ENCODE measurements at regions not wholly inside any gene's neighbourhood (a gene's known extent, or its start where the extent isn't known, plus 50 kb on each side); places are given as distances from the start of the nearest gene placed in this dataset.

DNA sequence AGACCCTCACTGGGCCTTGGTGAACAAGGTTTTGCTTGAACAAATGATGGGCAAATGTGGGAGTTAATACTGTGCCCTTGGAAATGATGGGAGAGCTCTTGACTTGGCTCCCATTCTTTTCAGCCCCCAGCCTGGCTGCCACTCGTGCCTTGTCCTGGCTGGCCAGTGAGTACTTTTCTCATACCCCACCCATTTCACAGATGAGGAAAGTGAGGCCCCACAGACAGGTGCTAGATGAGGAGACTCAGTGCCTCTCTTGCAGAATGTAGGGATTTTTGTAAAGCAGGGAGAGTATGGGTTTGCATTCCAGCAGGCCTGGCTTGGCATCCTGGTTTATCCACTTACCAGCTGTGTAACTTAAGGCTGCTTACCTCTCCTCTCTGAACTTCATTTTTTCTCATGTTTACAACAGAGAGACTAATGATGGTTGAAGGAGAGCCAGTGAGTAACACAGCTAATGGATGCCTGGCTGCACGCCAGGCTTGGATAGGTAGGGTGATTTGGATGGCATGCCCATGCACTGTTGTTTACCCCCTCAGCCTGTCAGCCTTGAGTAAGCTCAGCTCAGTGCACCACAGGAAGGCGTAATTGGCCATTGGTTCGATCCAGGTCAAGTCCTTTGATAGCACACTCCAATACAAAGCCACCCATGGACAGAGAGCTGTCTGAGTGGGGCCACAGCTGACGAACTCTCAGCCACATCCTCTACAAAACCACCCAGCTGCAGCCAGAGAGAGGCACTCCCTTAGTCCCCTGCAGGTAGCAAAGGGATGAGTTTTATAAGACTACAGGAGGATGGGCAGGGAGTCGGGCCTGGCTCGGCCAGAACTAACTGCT is 436.8 kb downstream of the RPS24 start:
- no peaks in the 10 kb centered on the region for H3K4me1 Mint-ChIP-seq (ENCODE audit: low read depth)
- no peaks in the 10 kb centered on the region for H3K27me3 Mint-ChIP-seq (ENCODE audit: low read depth)
- H3K4me3 Mint-ChIP-seq = no peak overlapping the region
- H3K9me3 Mint-ChIP-seq = no peaks in the 10 kb centered on the region
- no peak overlapping the region for H3K27ac Mint-ChIP-seq
- H3K36me3 Mint-ChIP-seq (ENCODE audit: low read depth) = no peaks in the 10 kb centered on the region
- DNase-seq (ENCODE audit: low spot score) = no peak

GRCh38 chr10:78471326-78471722 is 437.7 kb downstream of the RPS24 start:
- no peaks in the 10 kb centered on the region for H3K27me3 Mint-ChIP-seq (ENCODE audit: low read depth)
- no peaks in the 10 kb centered on the region for H3K9me3 Mint-ChIP-seq
- no peaks in the 10 kb centered on the region for H3K36me3 Mint-ChIP-seq (ENCODE audit: low read depth)
- no peak for DNase-seq (ENCODE audit: low spot score)
- H3K4me3 Mint-ChIP-seq = no peak overlapping the region
- H3K27ac Mint-ChIP-seq = no peak overlapping the region
- H3K4me1 Mint-ChIP-seq (ENCODE audit: low read depth) = no peaks in the 10 kb centered on the region

DNA sequence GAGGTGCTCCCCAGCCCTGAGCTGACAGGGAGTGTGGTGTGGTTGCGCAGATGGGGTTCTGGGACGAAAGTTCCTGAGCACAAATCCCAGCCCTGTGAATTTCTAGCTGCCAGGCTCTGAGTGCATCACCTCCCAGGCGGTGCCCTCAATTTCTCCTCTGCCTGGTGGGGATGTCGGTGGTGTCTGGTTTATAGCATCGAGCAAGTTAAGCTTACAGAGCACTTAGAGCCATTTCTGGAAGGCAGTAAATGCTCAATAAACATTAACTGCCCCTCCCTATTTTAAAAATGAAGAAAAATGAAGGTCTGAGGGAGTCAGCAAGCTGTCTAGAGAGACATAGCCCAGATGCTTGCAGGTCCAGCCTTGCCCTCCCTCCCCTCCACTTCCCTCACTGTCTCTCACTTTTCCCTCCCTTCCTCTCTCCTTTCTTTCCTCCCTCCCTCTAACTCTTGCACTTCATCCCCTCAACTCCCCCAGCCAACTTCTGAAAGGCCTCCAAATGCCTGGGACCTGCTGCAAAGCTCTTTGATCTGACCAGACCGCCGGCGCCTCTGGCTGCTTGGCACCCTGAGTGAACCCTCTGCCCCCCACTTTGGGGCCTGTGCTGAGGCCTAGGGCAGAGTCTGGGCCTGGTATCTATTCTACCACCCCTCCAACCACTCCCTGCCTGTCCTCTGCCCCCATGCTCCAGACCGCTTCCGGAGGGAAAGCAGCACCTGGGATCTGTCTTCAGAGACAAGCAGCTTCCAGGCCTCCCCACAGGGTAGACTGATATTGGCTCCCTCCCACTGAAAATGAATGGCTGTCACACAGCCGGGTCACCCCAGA is 438.3 kb downstream of the RPS24 start:
- Mint-ChIP-seq H3K27ac (no peak overlapping the region), H3K4me1 (ENCODE audit: low read depth) (no peaks in the 10 kb centered on the region), H3K9me3 (no peaks in the 10 kb centered on the region), H3K27me3 (ENCODE audit: low read depth) (no peaks in the 10 kb centered on the region), H3K4me3 (no peak overlapping the region), H3K36me3 (ENCODE audit: low read depth) (no peaks in the 10 kb centered on the region)
- no peak for DNase-seq (ENCODE audit: low spot score)

DNA sequence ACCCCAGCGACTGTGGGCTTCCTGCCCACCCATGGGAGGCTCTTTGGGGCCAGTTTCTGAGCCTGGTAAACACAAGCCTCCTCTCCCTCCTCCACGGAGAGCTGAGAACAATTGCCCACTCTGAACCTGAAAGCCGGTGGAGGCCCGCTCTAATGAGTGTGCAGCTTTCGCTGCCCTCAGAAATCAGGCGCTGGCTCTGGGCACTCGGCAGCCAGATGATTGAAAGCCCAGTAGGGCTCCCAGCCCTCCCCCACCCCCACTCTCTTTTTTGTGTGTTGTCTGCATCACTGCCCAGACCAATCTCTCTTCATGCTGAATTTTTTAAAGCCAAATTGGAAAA is 438.9 kb downstream of the RPS24 start:
- H3K4me1 Mint-ChIP-seq (ENCODE audit: low read depth) = no peaks in the 10 kb centered on the region
- no peaks in the 10 kb centered on the region for H3K27me3 Mint-ChIP-seq (ENCODE audit: low read depth)
- DNase-seq (ENCODE audit: low spot score) = no peak
- no peaks in the 10 kb centered on the region for H3K9me3 Mint-ChIP-seq
- no peaks in the 10 kb centered on the region for H3K36me3 Mint-ChIP-seq (ENCODE audit: low read depth)
- no peak overlapping the region for H3K4me3 Mint-ChIP-seq
- H3K27ac Mint-ChIP-seq = no peak overlapping the region

DNA sequence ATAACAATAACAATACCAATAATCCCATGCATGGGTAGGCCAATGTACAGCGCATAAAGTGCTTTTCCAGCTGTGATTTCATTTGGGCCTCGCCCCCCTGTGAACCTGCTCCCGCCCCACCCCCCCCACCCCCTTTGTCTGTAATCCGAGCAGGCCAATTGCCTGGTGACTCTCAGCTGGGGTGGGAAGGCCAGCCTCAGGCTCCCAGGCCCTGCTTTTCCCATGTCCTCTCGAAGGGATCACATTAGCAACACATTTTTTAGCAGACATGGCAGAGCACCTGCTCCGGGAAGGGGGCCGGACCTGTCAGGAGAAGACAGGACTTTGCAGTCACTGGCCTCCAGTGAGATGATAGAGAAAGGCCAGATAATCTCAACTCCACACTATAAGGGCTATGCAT is 439.3 kb downstream of the RPS24 start:
- Mint-ChIP-seq H3K27ac (no peak overlapping the region), H3K4me3 (no peak overlapping the region), H3K4me1 (ENCODE audit: low read depth) (no peaks in the 10 kb centered on the region), H3K36me3 (ENCODE audit: low read depth) (no peaks in the 10 kb centered on the region), H3K27me3 (ENCODE audit: low read depth) (no peaks in the 10 kb centered on the region), H3K9me3 (no peaks in the 10 kb centered on the region)
- DNase-seq (ENCODE audit: low spot score) = no peak

- Mint-ChIP-seq H3K4me3 (no peak overlapping the region), H3K36me3 (ENCODE audit: low read depth) (no peaks in the 10 kb centered on the region), H3K4me1 (ENCODE audit: low read depth) (no peaks in the 10 kb centered on the region), H3K9me3 (no peaks in the 10 kb centered on the region), H3K27ac (no peak overlapping the region), H3K27me3 (ENCODE audit: low read depth) (no peaks in the 10 kb centered on the region)
- no peak for DNase-seq (ENCODE audit: low spot score)
Measured at GRCh38 chr10:78474743-78475142, 441.1 kb downstream of the RPS24 start.

DNA sequence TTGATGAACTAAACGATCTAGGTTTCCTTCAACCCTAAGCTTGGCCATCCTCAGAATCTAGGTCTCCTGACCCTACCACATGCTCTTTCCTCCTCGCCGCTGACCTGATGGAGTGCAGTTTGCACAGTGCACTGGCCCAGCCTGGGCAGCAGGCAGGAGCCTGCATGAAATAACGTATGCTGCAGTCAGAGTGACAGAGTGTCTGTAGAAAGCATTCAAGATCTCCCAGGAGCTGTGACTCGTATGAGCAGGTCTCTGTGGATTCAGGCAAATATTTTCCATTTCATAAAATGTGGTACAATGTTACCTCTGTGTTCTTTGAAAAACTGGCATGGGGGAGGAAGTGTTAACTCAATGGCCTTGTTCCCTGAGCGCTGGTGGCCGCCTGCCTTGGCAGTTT is 441.8 kb downstream of the RPS24 start:
- no peaks in the 10 kb centered on the region for H3K9me3 Mint-ChIP-seq
- H3K27ac Mint-ChIP-seq = no peak overlapping the region
- no peaks in the 10 kb centered on the region for H3K4me1 Mint-ChIP-seq (ENCODE audit: low read depth)
- DNase-seq (ENCODE audit: low spot score) = no peak
- H3K36me3 Mint-ChIP-seq (ENCODE audit: low read depth) = no peaks in the 10 kb centered on the region
- H3K27me3 Mint-ChIP-seq (ENCODE audit: low read depth) = peaks cover 2% of the 10 kb centered on the region
- no peak overlapping the region for H3K4me3 Mint-ChIP-seq

GRCh38 chr10:78476156-78476555 is 442.5 kb downstream of the RPS24 start:
- no peak for DNase-seq (ENCODE audit: low spot score)
- Mint-ChIP-seq H3K27me3 (ENCODE audit: low read depth) (peaks cover 2% of the 10 kb centered on the region), H3K9me3 (no peaks in the 10 kb centered on the region), H3K4me3 (no peak overlapping the region), H3K27ac (no peak overlapping the region), H3K36me3 (ENCODE audit: low read depth) (no peaks in the 10 kb centered on the region), H3K4me1 (ENCODE audit: low read depth) (no peaks in the 10 kb centered on the region)

- no peak for DNase-seq (ENCODE audit: low spot score)
- no peaks in the 10 kb centered on the region for H3K9me3 Mint-ChIP-seq
- H3K27me3 Mint-ChIP-seq (ENCODE audit: low read depth) = peaks cover 2% of the 10 kb centered on the region
- no peaks in the 10 kb centered on the region for H3K36me3 Mint-ChIP-seq (ENCODE audit: low read depth)
- no peak overlapping the region for H3K27ac Mint-ChIP-seq
- no peak overlapping the region for H3K4me3 Mint-ChIP-seq
- no peaks in the 10 kb centered on the region for H3K4me1 Mint-ChIP-seq (ENCODE audit: low read depth)
Measured at GRCh38 chr10:78476844-78477243, 443.2 kb downstream of the RPS24 start.

DNA sequence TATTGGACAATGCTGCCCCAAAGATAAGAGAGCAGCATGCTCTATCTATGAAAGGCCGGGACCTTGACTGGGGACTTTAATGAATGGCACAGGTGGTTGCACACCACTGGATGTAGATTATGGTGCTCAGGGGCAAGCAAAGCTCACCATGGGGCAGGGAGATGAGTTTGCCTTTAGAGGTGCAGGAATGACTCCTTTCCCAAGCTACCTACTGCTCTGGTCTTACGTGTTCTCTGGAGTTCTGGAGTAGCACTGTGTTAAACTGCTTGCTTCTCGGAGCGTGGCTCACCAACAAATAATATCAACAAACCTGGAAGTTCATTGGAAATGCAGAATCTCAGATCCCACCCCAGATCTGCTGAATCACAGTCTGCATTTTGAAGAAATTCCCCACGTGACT is 445.3 kb downstream of the RPS24 start:
- H3K9me3 Mint-ChIP-seq = no peaks in the 10 kb centered on the region
- H3K4me1 Mint-ChIP-seq (ENCODE audit: low read depth) = no peaks in the 10 kb centered on the region
- no peak for DNase-seq (ENCODE audit: low spot score)
- H3K27ac Mint-ChIP-seq = no peak overlapping the region
- H3K4me3 Mint-ChIP-seq = no peak overlapping the region
- peaks cover 7% of the 10 kb centered on the region for H3K27me3 Mint-ChIP-seq (ENCODE audit: low read depth)
- H3K36me3 Mint-ChIP-seq (ENCODE audit: low read depth) = no peaks in the 10 kb centered on the region

- H3K4me3 Mint-ChIP-seq = no peak overlapping the region
- no peak for DNase-seq (ENCODE audit: low spot score)
- H3K27ac Mint-ChIP-seq = no peak overlapping the region
- H3K9me3 Mint-ChIP-seq = no peaks in the 10 kb centered on the region
- H3K4me1 Mint-ChIP-seq (ENCODE audit: low read depth) = no peaks in the 10 kb centered on the region
- H3K36me3 Mint-ChIP-seq (ENCODE audit: low read depth) = no peaks in the 10 kb centered on the region
- H3K27me3 Mint-ChIP-seq (ENCODE audit: low read depth) = peaks cover 7% of the 10 kb centered on the region
Measured at GRCh38 chr10:78479467-78479866, 445.8 kb downstream of the RPS24 start.

DNA sequence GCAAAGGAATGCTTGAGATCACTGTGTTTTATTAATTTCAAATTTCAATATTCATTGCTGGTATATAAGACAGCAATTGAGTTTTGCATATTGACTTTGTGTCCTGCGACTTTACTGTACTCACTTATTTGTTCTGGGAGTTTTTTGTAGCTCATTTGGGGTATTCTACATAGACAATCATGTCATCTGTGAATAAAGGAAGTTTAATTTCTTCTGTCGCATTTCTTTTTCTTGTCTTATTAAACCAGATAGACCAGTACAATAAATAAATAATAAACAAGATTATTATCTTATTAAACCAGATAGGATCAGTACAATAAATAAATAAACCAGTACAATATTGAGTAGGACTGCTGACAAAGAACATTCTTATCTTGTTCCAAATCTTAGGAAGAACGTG is 448.2 kb downstream of the RPS24 start:
- Mint-ChIP-seq H3K9me3 (no peaks in the 10 kb centered on the region), H3K4me1 (ENCODE audit: low read depth) (no peaks in the 10 kb centered on the region), H3K4me3 (no peak overlapping the region), H3K36me3 (ENCODE audit: low read depth) (no peaks in the 10 kb centered on the region), H3K27ac (no peak overlapping the region), H3K27me3 (ENCODE audit: low read depth) (peaks cover 12% of the 10 kb centered on the region)
- no peak for DNase-seq (ENCODE audit: low spot score)

GRCh38 chr10:78483641-78484040 is 450.0 kb downstream of the RPS24 start:
- H3K27me3 Mint-ChIP-seq (ENCODE audit: low read depth) = peaks cover 16% of the 10 kb centered on the region
- H3K27ac Mint-ChIP-seq = no peak overlapping the region
- no peaks in the 10 kb centered on the region for H3K9me3 Mint-ChIP-seq
- no peak for DNase-seq (ENCODE audit: low spot score)
- H3K4me1 Mint-ChIP-seq (ENCODE audit: low read depth) = no peaks in the 10 kb centered on the region
- H3K4me3 Mint-ChIP-seq = no peak overlapping the region
- no peaks in the 10 kb centered on the region for H3K36me3 Mint-ChIP-seq (ENCODE audit: low read depth)

DNA sequence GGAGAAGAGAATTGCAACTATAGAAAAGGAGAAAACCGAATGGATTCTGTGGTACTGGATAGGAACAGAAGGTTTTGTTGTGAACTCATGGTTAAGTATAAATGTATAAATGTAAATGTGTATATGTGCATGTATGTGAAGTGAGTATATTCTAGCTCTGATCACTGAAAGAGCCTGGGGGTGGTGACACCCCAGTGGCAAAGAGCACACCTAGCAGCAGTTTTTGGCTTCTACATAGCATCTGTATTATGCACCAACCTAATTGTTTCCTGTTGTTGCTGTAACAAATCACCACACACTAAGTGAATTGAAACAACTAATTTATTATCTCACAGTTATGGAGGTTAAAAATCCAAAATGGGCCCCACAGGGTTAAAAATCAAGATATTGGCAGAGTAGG is 455.4 kb downstream of the RPS24 start:
- H3K27ac Mint-ChIP-seq = no peak overlapping the region
- DNase-seq (ENCODE audit: low spot score) = no peak

More for the DNA sequence above, 455.4 kb downstream of the RPS24 start:
- Mint-ChIP-seq H3K27me3 (ENCODE audit: low read depth) (peaks cover 9% of the 10 kb centered on the region), H3K9me3 (peaks cover 20% of the 10 kb centered on the region), H3K4me3 (no peak overlapping the region), H3K4me1 (ENCODE audit: low read depth) (no peaks in the 10 kb centered on the region), H3K36me3 (ENCODE audit: low read depth) (no peaks in the 10 kb centered on the region)

Measured in T-helper 2 cell treated with Interferon-gamma antibody and Interleukin-4, amounts not matched to agents 5 μg/mL and 100 μg/mL, for 36 hours (primary cell).